PFSK-1 (cell line): ENCODE measurements at regions not wholly inside any gene's neighbourhood (a gene's known extent, or its start where the extent isn't known, plus 50 kb on each side); places are given as distances from the start of the nearest gene placed in this dataset.

Experiments used
- FOXP2 ChIP-seq: optimal IDR thresholded peaks from 2 replicates; pipeline ENCODE3; 2011; ENCODE audit warnings: borderline replicate concordance, control low read depth, inconsistent platforms; ENCODE audit not compliant: insufficient read depth; ENCODE audit errors: extremely low read length, extremely low read depth
- POLR2AphosphoS5 ChIP-seq: IDR thresholded peaks from 2 replicates; pipeline ENCODE4 v1.6.1; 2012; ENCODE audit warnings: low read depth, mild to moderate bottlenecking, control low read depth, low read length, moderate library complexity
- SIN3A ChIP-seq: IDR thresholded peaks from 2 replicates; pipeline ENCODE4 v1.6.1; 2012; ENCODE audit warnings: mild to moderate bottlenecking, low read length, moderate library complexity, borderline replicate concordance; ENCODE audit not compliant: insufficient read depth
- TAF1 ChIP-seq: IDR thresholded peaks from 2 replicates; pipeline ENCODE4 v1.6.1; 2012; ENCODE audit warnings: low read length, control low read depth, borderline replicate concordance; ENCODE audit not compliant: insufficient read depth
- TF ChIP-seq, protein P1 (sequence below), 2 experiments: IDR thresholded peaks; 2 replicates each; pipeline versions ENCODE4 v1.6.1 to v1.8.0; 2011 to 2012; ENCODE audit warnings: low read depth in 2 of 2, low read length in 2 of 2, control low read depth in 1 of 2, inconsistent platforms in 1 of 2, mild to moderate bottlenecking in 1 of 2, moderate library complexity in 1 of 2; ENCODE audit not compliant: insufficient read depth in 1 of 2

DNA sequence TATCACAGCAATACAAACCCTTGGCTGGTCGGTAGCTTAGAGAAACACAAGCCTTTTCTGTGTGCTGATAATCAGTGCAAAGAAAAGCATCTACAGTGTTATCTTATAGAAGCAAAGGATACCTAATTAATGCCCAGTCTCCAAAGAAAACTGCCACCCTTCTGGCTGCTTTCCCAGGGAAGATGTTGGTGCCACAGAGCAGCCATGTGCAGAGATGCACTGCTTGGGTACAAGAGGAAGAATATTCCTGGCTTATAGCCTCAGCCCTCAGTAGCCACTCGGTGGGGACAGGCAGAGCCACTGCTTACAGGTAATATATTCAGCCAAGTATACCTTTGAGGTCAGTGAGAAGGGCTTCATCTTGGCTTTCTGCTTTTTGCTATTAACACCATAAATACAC is 185.3 kb downstream of the PCSK1 start:
- no peak for TF ChIP-seq POLR2AphosphoS5
- TF ChIP-seq SIN3A: no peak
- TF ChIP-seq, protein P1, sequence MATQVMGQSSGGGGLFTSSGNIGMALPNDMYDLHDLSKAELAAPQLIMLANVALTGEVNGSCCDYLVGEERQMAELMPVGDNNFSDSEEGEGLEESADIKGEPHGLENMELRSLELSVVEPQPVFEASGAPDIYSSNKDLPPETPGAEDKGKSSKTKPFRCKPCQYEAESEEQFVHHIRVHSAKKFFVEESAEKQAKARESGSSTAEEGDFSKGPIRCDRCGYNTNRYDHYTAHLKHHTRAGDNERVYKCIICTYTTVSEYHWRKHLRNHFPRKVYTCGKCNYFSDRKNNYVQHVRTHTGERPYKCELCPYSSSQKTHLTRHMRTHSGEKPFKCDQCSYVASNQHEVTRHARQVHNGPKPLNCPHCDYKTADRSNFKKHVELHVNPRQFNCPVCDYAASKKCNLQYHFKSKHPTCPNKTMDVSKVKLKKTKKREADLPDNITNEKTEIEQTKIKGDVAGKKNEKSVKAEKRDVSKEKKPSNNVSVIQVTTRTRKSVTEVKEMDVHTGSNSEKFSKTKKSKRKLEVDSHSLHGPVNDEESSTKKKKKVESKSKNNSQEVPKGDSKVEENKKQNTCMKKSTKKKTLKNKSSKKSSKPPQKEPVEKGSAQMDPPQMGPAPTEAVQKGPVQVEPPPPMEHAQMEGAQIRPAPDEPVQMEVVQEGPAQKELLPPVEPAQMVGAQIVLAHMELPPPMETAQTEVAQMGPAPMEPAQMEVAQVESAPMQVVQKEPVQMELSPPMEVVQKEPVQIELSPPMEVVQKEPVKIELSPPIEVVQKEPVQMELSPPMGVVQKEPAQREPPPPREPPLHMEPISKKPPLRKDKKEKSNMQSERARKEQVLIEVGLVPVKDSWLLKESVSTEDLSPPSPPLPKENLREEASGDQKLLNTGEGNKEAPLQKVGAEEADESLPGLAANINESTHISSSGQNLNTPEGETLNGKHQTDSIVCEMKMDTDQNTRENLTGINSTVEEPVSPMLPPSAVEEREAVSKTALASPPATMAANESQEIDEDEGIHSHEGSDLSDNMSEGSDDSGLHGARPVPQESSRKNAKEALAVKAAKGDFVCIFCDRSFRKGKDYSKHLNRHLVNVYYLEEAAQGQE (IDR thresholded peaks at IDR 0.05; ENCODE audit: insufficient read depth in 1 of 2, low read depth in 2 of 2, low read length in 2 of 2): no peak
- no peak for TF ChIP-seq TAF1

GRCh38 chr5:96247097-96247701 is 185.8 kb downstream of the PCSK1 start:
- TF ChIP-seq SIN3A (no peak), FOXP2 (peak; percentile 27)

DNA sequence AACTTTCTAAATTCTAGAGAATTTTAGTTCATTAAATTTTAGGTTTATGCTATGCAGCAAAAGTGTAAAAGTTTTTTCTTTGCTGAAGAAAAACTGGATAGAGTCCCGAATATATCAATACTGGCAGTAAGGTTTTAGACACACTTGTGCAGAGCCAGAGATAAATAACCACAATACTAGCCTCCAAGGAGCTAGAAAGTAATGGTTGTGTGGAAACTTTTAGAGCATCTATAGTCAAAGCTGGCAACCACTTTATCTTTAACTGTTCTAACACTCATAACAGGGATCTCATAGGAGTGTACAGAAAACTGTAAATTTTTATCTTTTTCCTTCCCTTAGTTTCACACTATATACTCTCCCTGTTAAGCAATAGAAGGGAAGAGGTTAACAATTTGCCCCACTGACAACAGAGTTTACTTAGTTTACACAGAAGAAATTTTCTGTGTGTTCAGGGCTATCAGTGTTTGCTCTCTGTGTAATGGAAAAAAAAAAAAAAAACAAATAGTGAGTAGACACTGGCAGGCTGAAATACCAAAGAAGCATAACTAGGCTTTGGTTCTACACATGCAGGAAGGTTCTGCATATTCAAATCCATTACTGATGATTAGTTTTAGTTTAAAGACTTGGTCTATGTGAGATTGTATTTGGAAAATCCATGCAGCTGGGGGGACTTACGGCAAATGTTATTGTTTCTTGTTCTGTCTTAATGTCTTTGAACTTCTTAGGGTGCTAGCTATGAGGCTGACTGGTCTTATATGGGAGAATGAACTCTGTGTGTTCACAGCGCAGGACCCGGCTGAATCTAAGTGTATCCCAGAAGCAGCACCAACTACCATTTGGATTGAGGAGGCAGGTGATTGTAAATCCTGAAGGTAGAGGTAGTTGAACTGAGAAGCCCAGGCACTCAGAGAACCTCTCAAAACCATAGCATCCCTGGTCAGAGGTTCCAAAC is 187.6 kb downstream of the PCSK1 start:
- TF ChIP-seq FOXP2 (no peak), POLR2AphosphoS5 (no peak), TAF1 (no peak), SIN3A (no peak)
- TF ChIP-seq, protein P1 (IDR thresholded peaks at IDR 0.05; ENCODE audit: insufficient read depth in 1 of 2, low read depth in 2 of 2, low read length in 2 of 2): no peak

GRCh38 chr5:96244696-96245095 is 188.4 kb downstream of the PCSK1 start:
- TF ChIP-seq, protein P1 (IDR thresholded peaks at IDR 0.05; ENCODE audit: insufficient read depth in 1 of 2, low read depth in 2 of 2, low read length in 2 of 2): no peak
- TF ChIP-seq TAF1: no peak
- no peak for TF ChIP-seq POLR2AphosphoS5
- no peak for TF ChIP-seq FOXP2
- TF ChIP-seq SIN3A: no peak

GRCh38 chr5:96243862-96244261 is 189.2 kb downstream of the PCSK1 start:
- TF ChIP-seq, protein P1 (IDR thresholded peaks at IDR 0.05; ENCODE audit: insufficient read depth in 1 of 2, low read depth in 2 of 2, low read length in 2 of 2): no peak
- no peak for TF ChIP-seq FOXP2
- no peak for TF ChIP-seq SIN3A
